HepG2 (cell line): ENCODE measurements at regions not wholly inside any gene's neighbourhood (a gene's known extent, or its start where the extent isn't known, plus 50 kb on each side); places are given as distances from the start of the nearest gene placed in this dataset.

Experiments
- ATAC-seq: fragments of 200-7000 bp; cut with Tn5 transposase; 3 replicates; pipeline ENCODE4 v1.9.1; 2020; ENCODE audit warnings: mild to moderate bottlenecking, moderate library complexity
- BruUV-seq: library from RNA; stranded (reverse); fragments of 400-500 nt; replicated peaks from 2 replicates; lab custom pipeline; 2021; lab: Mats Ljungman, UMichigan
- CTCF ChIA-PET: fragments of 300-600 bp; formaldehyde crosslinking; extraction: SDS; loops from one replicate; lab custom pipeline; 2021; ENCODE audit warnings: low total read pairs, inconsistent platforms, low intra/inter-chr PET ratio; lab: Yijun Ruan, JAX
- POLR2A ChIA-PET: fragments of 350-600 bp; sonication (Branson Sonifier 250); formaldehyde crosslinking; loops from one replicate; lab custom pipeline; 2020; ENCODE audit warnings: antibody characterized with exemption, inconsistent platforms; lab: Yijun Ruan, JAX
- DNase-seq: peaks from one replicate; pipeline ENCODE4 v3.0.0-alpha.2; 2015; ENCODE audit warnings: low spot score
- FAIRE-seq: peaks from 3 replicates; lab custom pipeline; 2011; peaks lifted over from hg19 to GRCh38; lab: Jason Lieb, UNC
- H2AFZ ChIP-seq: one replicate; pipeline ENCODE4 v1.6.1; 2011; ENCODE audit warnings: low read length, inconsistent platforms
- H3K27ac ChIP-seq: fragments of 300-600 bp; 3 replicates; pipeline ENCODE4 v1.8.0; 2011; ENCODE audit warnings: mixed run types, mild to moderate bottlenecking, mixed read lengths, low read length, inconsistent platforms; ENCODE audit not compliant: insufficient read depth; ENCODE audit errors: extremely low read length
- H3K27me3 ChIP-seq, 2 experiments: fragments of 200-600 bp in 1 of 2; 2 replicates in 1 of 2; 3 replicates in 1 of 2; pipeline versions ENCODE4 v1.6.0 to v1.8.0; 2011; ENCODE audit warnings: low read length in 2 of 2, mild to moderate bottlenecking in 2 of 2, moderate library complexity in 2 of 2, inconsistent platforms in 1 of 2; ENCODE audit not compliant: insufficient read depth in 2 of 2, control insufficient read depth in 1 of 2
- H3K36me3 ChIP-seq, 2 experiments: fragments of 200-600 bp in 1 of 2; replicated peaks in 1 of 2; 2 replicates in 1 of 2; 3 replicates in 1 of 2; pipeline versions ENCODE4 v1.5.1 to v1.8.0; 2011; ENCODE audit warnings: low read length in 2 of 2, inconsistent platforms in 1 of 2; ENCODE audit not compliant: insufficient read depth in 2 of 2, control insufficient read depth in 1 of 2
- H3K4me1 ChIP-seq: 2 replicates; pipeline ENCODE4 v1.5.1; 2012; ENCODE audit warnings: low read length, inconsistent platforms; ENCODE audit not compliant: insufficient read depth
- H3K4me2 ChIP-seq: 2 replicates; pipeline ENCODE4 v1.6.0; 2011; ENCODE audit warnings: low read depth, low read length, inconsistent platforms
- H3K4me3 ChIP-seq, 3 experiments: fragments of 200-600 bp in 1 of 3; sonication (generic), shearing (Covaris generic) in 1 of 3; replicated peaks in 1 of 3; 2 replicates each; pipeline ENCODE4 v1.5.1; 2011 to 2016; ENCODE audit warnings: low read length in 3 of 3, inconsistent platforms in 2 of 3, low read depth in 2 of 3, mild to moderate bottlenecking in 2 of 3, control low read depth in 1 of 3, mixed read lengths in 1 of 3; ENCODE audit not compliant: insufficient read depth in 1 of 3
- H3K79me2 ChIP-seq: one replicate; pipeline ENCODE4 v1.6.1; 2011; ENCODE audit warnings: low read length, inconsistent platforms; ENCODE audit not compliant: insufficient read depth
- H3K9ac ChIP-seq: 2 replicates; pipeline ENCODE4 v1.6.0; 2011; ENCODE audit warnings: mild to moderate bottlenecking, low read depth, low read length, inconsistent platforms; ENCODE audit not compliant: insufficient read depth
- H3K9me3 ChIP-seq: 2 replicates; pipeline ENCODE4 v1.5.1; 2012; ENCODE audit warnings: mild to moderate bottlenecking, low read length
- H4K20me1 ChIP-seq: 2 replicates; pipeline ENCODE4 v1.6.0; 2011; ENCODE audit warnings: inconsistent platforms, mild to moderate bottlenecking, low read length, moderate library complexity; ENCODE audit not compliant: insufficient read depth
- BCL6 ChIP-seq: IDR thresholded peaks from 2 replicates; pipeline ENCODE4 v1.6.1; 2016; ENCODE audit warnings: missing genetic modification reagents, missing compliant biosample characterization
- CREM ChIP-seq, 2 experiments: sonication (generic) in 1 of 2; formaldehyde crosslinking in 1 of 2; IDR thresholded peaks; 2 replicates each; pipeline versions ENCODE4 v1.4.0 to v1.6.1; 2016 to 2020; ENCODE audit warnings: antibody characterized with exemption in 1 of 2, mild to moderate bottlenecking in 1 of 2, missing genetic modification reagents in 1 of 2
- DNMT3B ChIP-seq: conservative IDR thresholded peaks from 2 replicates; pipeline ENCODE4 v1.6.1; 2016; ENCODE audit warnings: missing biosample characterization, control low read depth
- NCOA5 ChIP-seq: sonication (generic); formaldehyde crosslinking; IDR thresholded peaks from 2 replicates; pipeline ENCODE4 v1.4.0; 2020; ENCODE audit warnings: missing genetic modification reagents
- RAD21 ChIP-seq: fragments of 450-650 bp; formaldehyde crosslinking; IDR thresholded peaks from 2 replicates; pipeline ENCODE4 v1.5.0; 2020; ENCODE audit warnings: mild to moderate bottlenecking
- SUZ12 ChIP-seq: fragments of 150-350 bp; IDR thresholded peaks from 2 replicates; pipeline ENCODE4 v1.6.1; 2014; ENCODE audit warnings: low read depth, low read length
- ZBTB1 ChIP-seq: sonication (generic); formaldehyde crosslinking; IDR thresholded peaks from 2 replicates; pipeline ENCODE4 v1.4.0; 2020; ENCODE audit warnings: missing genetic modification reagents, borderline replicate concordance
- ZNF292 ChIP-seq: sonication (generic); formaldehyde crosslinking; IDR thresholded peaks from 2 replicates; pipeline ENCODE4 v1.8.1; 2022; ENCODE audit warnings: mild to moderate bottlenecking, low read depth, missing genetic modification reagents, borderline replicate concordance
- ZNF296 ChIP-seq: sonication (generic); formaldehyde crosslinking; conservative IDR thresholded peaks from 2 replicates; pipeline ENCODE4 v1.5.0; 2020; ENCODE audit warnings: mild to moderate bottlenecking, missing genetic modification reagents
- ZSCAN5A ChIP-seq: sonication (generic); formaldehyde crosslinking; IDR thresholded peaks from 2 replicates; pipeline ENCODE4 v1.8.0; 2022; ENCODE audit warnings: mild to moderate bottlenecking, missing genetic modification reagents, borderline replicate concordance
- in situ Hi-C: cut with HindIII; loops from 2 replicates; pipeline ENCODE4 v1.10.0; 2017; ENCODE audit warnings: low pct_unique_long_range_greater_than_20kb; ENCODE audit not compliant: extremely low pct_ligation_motif_present
- intact Hi-C: fragments of 100-400 bp; cut with micrococcal nuclease; formaldehyde crosslinking; loops from one replicate; pipeline ENCODE4 v1.10.0; 2022; ENCODE audit not compliant: unreplicated experiment
- TF ChIP-seq, protein P1 (sequence below): sonication (generic); formaldehyde crosslinking; IDR thresholded peaks from 2 replicates; pipeline ENCODE4 v1.4.0; 2020; ENCODE audit warnings: missing genetic modification reagents
- TF ChIP-seq, protein P2 (sequence below): sonication (generic); formaldehyde crosslinking; IDR thresholded peaks from 2 replicates; pipeline ENCODE4 v1.4.0; 2020; ENCODE audit warnings: missing genetic modification reagents
- TF ChIP-seq, protein P3 (sequence below): sonication (generic); formaldehyde crosslinking; IDR thresholded peaks from 2 replicates; pipeline ENCODE4 v1.9.0; 2022; ENCODE audit warnings: low read depth, missing genetic modification reagents
- TF ChIP-seq, protein P4 (sequence below): IDR thresholded peaks from 2 replicates; pipeline ENCODE4 v1.6.1; 2016
- TF ChIP-seq, protein P5 (sequence below): IDR thresholded peaks from 2 replicates; pipeline ENCODE4 v1.6.1; 2016; ENCODE audit warnings: missing genetic modification reagents, missing compliant biosample characterization

DNA sequence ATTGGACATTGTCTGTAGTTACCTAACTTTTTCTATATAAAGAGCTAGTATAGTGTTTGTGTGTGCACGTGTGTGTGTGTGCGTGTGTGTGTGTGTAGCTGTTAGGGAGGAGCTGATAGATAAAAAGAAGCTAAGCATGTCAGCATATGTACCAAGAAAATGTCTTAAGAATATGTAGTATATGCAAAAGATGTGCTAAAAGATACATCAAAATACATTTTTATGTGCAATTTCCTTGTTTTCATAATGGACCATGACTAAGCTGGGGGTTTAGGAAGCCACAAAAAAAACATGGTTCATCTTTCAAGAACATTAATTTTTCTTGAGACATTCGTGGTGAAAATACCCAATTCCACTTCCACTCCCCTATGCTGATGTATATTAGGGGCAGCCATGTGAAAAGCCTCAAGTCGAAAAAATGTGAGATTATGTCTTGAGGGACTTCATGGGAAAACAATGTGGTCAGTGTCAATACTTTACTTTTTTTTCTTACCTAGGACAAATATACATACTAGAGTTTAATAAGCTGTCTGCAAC is 1599.7 kb downstream of the ARAP2 start (continued):
- no peak for TF ChIP-seq SUZ12
- TF ChIP-seq RAD21 = no peak
- no peak for TF ChIP-seq ZBTB1
- TF ChIP-seq, all 625 proteins: peak for 0

DNA sequence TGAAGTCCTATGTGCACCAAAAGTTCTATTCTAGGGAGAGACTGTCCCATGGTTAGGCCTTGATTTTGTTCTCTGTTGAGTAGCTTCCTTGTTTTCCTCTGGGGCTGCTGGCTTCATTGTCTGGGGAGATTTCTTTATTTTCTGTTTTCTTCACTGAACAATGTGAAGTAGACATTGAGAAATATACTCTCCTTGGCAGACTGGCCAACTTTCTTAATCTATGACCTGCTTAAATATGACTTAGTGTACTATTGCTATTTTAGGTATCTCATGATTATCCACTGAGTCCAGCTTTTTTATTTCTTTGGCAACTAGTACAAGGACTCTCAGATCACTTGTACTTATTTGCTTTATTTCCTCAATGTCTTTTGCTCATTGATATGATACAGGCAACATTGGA is 1594.6 kb downstream of the ARAP2 start:
- POLR2A ChIA-PET = no interaction called here
- TF ChIP-seq, protein P1, sequence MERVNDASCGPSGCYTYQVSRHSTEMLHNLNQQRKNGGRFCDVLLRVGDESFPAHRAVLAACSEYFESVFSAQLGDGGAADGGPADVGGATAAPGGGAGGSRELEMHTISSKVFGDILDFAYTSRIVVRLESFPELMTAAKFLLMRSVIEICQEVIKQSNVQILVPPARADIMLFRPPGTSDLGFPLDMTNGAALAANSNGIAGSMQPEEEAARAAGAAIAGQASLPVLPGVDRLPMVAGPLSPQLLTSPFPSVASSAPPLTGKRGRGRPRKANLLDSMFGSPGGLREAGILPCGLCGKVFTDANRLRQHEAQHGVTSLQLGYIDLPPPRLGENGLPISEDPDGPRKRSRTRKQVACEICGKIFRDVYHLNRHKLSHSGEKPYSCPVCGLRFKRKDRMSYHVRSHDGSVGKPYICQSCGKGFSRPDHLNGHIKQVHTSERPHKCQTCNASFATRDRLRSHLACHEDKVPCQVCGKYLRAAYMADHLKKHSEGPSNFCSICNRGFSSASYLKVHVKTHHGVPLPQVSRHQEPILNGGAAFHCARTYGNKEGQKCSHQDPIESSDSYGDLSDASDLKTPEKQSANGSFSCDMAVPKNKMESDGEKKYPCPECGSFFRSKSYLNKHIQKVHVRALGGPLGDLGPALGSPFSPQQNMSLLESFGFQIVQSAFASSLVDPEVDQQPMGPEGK (CRISPR knock-in tag) = no peak
- TF ChIP-seq, protein P2, sequence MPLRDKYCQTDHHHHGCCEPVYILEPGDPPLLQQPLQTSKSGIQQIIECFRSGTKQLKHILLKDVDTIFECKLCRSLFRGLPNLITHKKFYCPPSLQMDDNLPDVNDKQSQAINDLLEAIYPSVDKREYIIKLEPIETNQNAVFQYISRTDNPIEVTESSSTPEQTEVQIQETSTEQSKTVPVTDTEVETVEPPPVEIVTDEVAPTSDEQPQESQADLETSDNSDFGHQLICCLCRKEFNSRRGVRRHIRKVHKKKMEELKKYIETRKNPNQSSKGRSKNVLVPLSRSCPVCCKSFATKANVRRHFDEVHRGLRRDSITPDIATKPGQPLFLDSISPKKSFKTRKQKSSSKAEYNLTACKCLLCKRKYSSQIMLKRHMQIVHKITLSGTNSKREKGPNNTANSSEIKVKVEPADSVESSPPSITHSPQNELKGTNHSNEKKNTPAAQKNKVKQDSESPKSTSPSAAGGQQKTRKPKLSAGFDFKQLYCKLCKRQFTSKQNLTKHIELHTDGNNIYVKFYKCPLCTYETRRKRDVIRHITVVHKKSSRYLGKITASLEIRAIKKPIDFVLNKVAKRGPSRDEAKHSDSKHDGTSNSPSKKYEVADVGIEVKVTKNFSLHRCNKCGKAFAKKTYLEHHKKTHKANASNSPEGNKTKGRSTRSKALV (CRISPR knock-in tag) = no peak
- TF ChIP-seq ZNF296 (CRISPR knock-in tag) (no peak), BCL6 (CRISPR knock-in tag) (no peak), ZNF292 (CRISPR knock-in tag) (no peak), CREM (IDR thresholded peaks at IDR 0.05) (no peak), CREM (CRISPR knock-in tag; IDR thresholded peaks at IDR 0.05) (no peak), DNMT3B (CRISPR knock-in tag) (no peak), ZSCAN5A (no peak), NCOA5 (CRISPR knock-in tag) (no peak)
- TF ChIP-seq, protein P3, sequence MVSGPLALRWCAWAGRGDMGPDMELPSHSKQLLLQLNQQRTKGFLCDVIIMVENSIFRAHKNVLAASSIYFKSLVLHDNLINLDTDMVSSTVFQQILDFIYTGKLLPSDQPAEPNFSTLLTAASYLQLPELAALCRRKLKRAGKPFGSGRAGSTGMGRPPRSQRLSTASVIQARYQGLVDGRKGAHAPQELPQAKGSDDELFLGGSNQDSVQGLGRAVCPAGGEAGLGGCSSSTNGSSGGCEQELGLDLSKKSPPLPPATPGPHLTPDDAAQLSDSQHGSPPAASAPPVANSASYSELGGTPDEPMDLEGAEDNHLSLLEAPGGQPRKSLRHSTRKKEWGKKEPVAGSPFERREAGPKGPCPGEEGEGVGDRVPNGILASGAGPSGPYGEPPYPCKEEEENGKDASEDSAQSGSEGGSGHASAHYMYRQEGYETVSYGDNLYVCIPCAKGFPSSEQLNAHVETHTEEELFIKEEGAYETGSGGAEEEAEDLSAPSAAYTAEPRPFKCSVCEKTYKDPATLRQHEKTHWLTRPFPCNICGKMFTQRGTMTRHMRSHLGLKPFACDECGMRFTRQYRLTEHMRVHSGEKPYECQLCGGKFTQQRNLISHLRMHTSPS (CRISPR knock-in tag) = no peak
- TF ChIP-seq, protein P4, sequence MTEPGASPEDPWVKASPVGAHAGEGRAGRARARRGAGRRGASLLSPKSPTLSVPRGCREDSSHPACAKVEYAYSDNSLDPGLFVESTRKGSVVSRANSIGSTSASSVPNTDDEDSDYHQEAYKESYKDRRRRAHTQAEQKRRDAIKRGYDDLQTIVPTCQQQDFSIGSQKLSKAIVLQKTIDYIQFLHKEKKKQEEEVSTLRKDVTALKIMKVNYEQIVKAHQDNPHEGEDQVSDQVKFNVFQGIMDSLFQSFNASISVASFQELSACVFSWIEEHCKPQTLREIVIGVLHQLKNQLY (CRISPR knock-in tag) = no peak
- TF ChIP-seq, protein P5, sequence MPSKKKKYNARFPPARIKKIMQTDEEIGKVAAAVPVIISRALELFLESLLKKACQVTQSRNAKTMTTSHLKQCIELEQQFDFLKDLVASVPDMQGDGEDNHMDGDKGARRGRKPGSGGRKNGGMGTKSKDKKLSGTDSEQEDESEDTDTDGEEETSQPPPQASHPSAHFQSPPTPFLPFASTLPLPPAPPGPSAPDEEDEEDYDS = no peak

More for the DNA sequence above, 1594.6 kb downstream of the ARAP2 start:
- ATAC-seq = no peak
- CTCF ChIA-PET = no interaction called here
- Histone ChIP-seq H3K27me3 (no peaks in the 10 kb centered on the region), H3K4me3 (no peak overlapping the region), H2AFZ (no peak overlapping the region), H3K9me3 (no peaks in the 10 kb centered on the region; the same call in 1 of the 2 replicates), H3K4me1 (no peaks in the 10 kb centered on the region), H3K36me3 (no peaks in the 10 kb centered on the region), H3K27ac (no peak overlapping the region), H4K20me1 (no peaks in the 10 kb centered on the region), H3K9ac (no peak overlapping the region), H3K4me2 (no peak overlapping the region), H3K79me2 (no peaks in the 10 kb centered on the region)
- no peak for DNase-seq
- no TSS peak for BruUV-seq
- intact Hi-C loops = no loop called here
- in situ Hi-C loops = no loop called here
- FAIRE-seq = no peak
